RWPE2 (cell line): ENCODE measurements at regions not wholly inside any gene's neighbourhood (a gene's known extent, or its start where the extent isn't known, plus 50 kb on each side); places are given as distances from the start of the nearest gene placed in this dataset.

Experiments used
- ATAC-seq: fragments of 200-7000 bp; cut with Tn5 transposase; 3 replicates; pipeline ENCODE4 v1.9.1; 2021; ENCODE audit warnings: low read depth
- DNase-seq: peaks from one replicate; pipeline ENCODE4 v3.0.0-alpha.2; 2020; ENCODE audit warnings: low spot score
- H3K27ac ChIP-seq: fragments of 450-650 bp; 2 replicates; pipeline ENCODE4 v1.5.1; 2017; ENCODE audit warnings: mild to moderate bottlenecking; ENCODE audit not compliant: poor library complexity, severe bottlenecking
- H3K27me3 ChIP-seq: fragments of 250-450 bp; sonication (Bioruptor Pico); 2 replicates; pipeline ENCODE4 v1.5.1; 2021; ENCODE audit warnings: mild to moderate bottlenecking, moderate library complexity; ENCODE audit not compliant: insufficient read depth, poor library complexity, severe bottlenecking
- H3K36me3 ChIP-seq: fragments of 250-450 bp; sonication (Bioruptor Pico); 2 replicates; pipeline ENCODE4 v1.5.1; 2020; ENCODE audit warnings: low read depth, mild to moderate bottlenecking, moderate library complexity
- H3K4me1 ChIP-seq: fragments of 250-450 bp; sonication (Bioruptor Pico); 2 replicates; pipeline ENCODE4 v1.5.1; 2021; ENCODE audit warnings: mild to moderate bottlenecking, moderate library complexity; ENCODE audit not compliant: insufficient read depth, poor library complexity, severe bottlenecking
- H3K4me3 ChIP-seq: fragments of 250-450 bp; sonication (Bioruptor Pico); 2 replicates; pipeline ENCODE4 v1.5.1; 2021; ENCODE audit warnings: mild to moderate bottlenecking, moderate library complexity; ENCODE audit not compliant: severe bottlenecking
- H3K9me3 ChIP-seq: fragments of 250-450 bp; sonication (Bioruptor Pico); 2 replicates; pipeline ENCODE4 v1.5.1; 2021; ENCODE audit warnings: mild to moderate bottlenecking, moderate library complexity; ENCODE audit not compliant: severe bottlenecking
- CTCF ChIP-seq: fragments of 450-650 bp; IDR thresholded peaks from one replicate; pipeline ENCODE4 v1.5.1; 2017; ENCODE audit warnings: mild to moderate bottlenecking, moderate library complexity; ENCODE audit not compliant: poor library complexity, severe bottlenecking

GRCh38 chr7:49346195-49346899, 422.0 kb downstream of the CDC14C start:
- ATAC-seq (no peak), DNase-seq (no peak)
- no peak overlapping the region for H3K27ac ChIP-seq
- no peak for TF ChIP-seq CTCF
- H3K9me3 ChIP-seq = no peaks in the 10 kb centered on the region
- no peaks in the 10 kb centered on the region for H3K36me3 ChIP-seq
- H3K27me3 ChIP-seq = peaks cover 13% of the 10 kb centered on the region
- no peak overlapping the region for H3K4me3 ChIP-seq
- no peaks in the 10 kb centered on the region for H3K4me1 ChIP-seq

- Histone ChIP-seq H3K27ac (no peak overlapping the region), H3K27me3 (peaks cover 3% of the 10 kb centered on the region), H3K36me3 (no peaks in the 10 kb centered on the region), H3K4me1 (no peaks in the 10 kb centered on the region), H3K4me3 (no peak overlapping the region), H3K9me3 (no peaks in the 10 kb centered on the region)
- DNase-seq = no peak
- no peak for TF ChIP-seq CTCF
- no peak for ATAC-seq
Observed at GRCh38 chr7:49367072-49367471, 406.4 kb upstream of the VWC2 start.

- TF ChIP-seq CTCF = no peak
- Histone ChIP-seq H3K4me3 (no peak overlapping the region), H3K4me1 (no peaks in the 10 kb centered on the region), H3K9me3 (no peaks in the 10 kb centered on the region), H3K27me3 (no peaks in the 10 kb centered on the region), H3K36me3 (no peaks in the 10 kb centered on the region), H3K27ac (no peak overlapping the region)
- DNase-seq (no peak), ATAC-seq (no peak)
Observed at GRCh38 chr7:49371771-49372170, 401.7 kb upstream of the VWC2 start.

- no peak for ATAC-seq
- Histone ChIP-seq H3K27me3 (no peaks in the 10 kb centered on the region), H3K9me3 (peaks cover 3% of the 10 kb centered on the region), H3K36me3 (no peaks in the 10 kb centered on the region), H3K4me3 (no peak overlapping the region), H3K4me1 (no peaks in the 10 kb centered on the region), H3K27ac (no peak overlapping the region)
- no peak for TF ChIP-seq CTCF
- no peak for DNase-seq
Observed at GRCh38 chr7:49376817-49377375, 396.5 kb upstream of the VWC2 start.

GRCh38 chr7:49386792-49387191, 386.6 kb upstream of the VWC2 start:
- Histone ChIP-seq H3K9me3 (no peaks in the 10 kb centered on the region), H3K36me3 (no peaks in the 10 kb centered on the region), H3K27me3 (peaks cover 5% of the 10 kb centered on the region), H3K4me3 (no peak overlapping the region), H3K4me1 (peaks cover 3% of the 10 kb centered on the region), H3K27ac (no peak overlapping the region)
- ATAC-seq (no peak), DNase-seq (no peak)
- no peak for TF ChIP-seq CTCF
